CD4-positive, alpha-beta T cell treated with Interleukin-6 for 4 hours (primary cell): ENCODE measurements at regions not wholly inside any gene's neighbourhood (a gene's known extent, or its start where the extent isn't known, plus 50 kb on each side); places are given as distances from the start of the nearest gene placed in this dataset.

Experiments used
- DNase-seq: peaks from one replicate; pipeline ENCODE4 v3.0.0-alpha.2; 2020; ENCODE audit warnings: mixed read lengths

DNA sequence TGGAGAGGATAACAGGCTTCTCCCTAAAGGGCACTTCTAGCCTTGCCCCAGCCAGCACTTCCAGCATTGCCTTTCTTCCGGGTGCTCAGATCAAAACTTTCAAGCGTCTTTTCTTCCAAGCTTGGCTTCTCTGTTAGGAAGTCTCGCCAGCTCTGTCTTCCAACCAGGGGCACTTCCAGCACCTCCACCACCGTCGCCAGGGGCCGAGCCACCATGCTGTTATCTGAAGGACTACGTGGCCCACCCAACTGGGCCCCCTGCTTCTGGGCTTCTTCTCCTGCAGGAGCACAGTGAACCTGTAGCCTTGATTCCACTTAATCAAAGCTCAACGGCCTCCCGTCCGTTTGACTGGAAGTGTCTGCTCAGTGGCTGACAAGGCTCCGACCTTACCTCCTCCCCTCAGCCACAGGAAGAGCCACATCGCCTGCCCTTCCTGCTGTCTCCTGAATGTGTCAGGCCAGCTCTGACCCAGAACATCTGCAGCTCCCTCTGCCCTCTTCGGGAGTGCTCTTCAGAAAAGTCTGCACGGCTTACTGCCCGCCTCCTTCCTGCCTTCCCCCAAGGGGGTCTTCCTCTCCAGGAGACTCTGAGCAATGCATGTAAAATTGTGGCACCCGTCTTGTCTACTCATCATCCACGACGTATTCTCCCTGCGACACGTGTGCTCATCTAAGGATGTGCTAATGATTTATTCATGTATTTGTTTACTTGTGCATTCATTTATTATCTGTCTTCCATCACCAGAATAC lies 527.0 kb downstream of the CDH26 start:
- no peak for DNase-seq

DNA sequence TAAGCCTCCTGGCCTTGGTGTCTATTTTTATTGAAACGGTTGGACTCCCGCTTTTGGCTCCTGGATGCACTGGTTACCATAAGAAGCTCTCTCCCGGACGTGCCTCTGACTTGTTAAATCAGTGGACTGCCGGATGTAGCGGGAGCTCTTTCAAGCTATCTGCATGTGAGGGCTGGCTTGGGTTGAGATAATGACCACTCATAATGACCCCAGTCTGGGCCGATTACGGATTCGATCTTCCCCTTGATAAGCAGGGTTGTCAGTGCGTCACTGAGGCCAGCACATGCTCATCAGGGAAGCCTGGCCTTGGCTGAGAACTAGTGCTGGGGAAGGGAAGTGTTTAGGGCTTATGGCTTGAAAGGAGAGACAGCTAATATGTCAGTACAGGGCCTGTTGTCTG lies 528.1 kb downstream of the CDH26 start:
- no peak for DNase-seq

DNA sequence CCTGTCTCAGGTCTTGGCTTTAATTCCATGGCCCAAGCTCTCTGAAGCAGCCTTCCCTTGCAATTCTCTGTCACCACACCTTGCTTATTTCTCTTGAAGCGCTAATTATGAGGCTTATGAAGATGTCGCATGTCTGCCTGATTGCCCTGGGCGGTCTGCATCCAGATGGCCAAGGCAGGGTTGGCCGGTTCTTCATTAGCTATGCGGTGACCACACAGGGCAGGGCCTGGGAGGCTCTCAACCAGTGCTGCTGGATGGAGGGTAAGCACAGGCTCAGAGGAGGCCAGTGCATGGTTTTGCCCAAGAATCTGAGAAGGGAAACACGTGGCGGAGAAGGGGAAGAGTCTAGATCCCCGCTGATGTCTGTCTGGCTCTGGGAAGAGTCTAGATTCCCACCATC lies 528.7 kb downstream of the CDH26 start:
- no peak for DNase-seq

DNA sequence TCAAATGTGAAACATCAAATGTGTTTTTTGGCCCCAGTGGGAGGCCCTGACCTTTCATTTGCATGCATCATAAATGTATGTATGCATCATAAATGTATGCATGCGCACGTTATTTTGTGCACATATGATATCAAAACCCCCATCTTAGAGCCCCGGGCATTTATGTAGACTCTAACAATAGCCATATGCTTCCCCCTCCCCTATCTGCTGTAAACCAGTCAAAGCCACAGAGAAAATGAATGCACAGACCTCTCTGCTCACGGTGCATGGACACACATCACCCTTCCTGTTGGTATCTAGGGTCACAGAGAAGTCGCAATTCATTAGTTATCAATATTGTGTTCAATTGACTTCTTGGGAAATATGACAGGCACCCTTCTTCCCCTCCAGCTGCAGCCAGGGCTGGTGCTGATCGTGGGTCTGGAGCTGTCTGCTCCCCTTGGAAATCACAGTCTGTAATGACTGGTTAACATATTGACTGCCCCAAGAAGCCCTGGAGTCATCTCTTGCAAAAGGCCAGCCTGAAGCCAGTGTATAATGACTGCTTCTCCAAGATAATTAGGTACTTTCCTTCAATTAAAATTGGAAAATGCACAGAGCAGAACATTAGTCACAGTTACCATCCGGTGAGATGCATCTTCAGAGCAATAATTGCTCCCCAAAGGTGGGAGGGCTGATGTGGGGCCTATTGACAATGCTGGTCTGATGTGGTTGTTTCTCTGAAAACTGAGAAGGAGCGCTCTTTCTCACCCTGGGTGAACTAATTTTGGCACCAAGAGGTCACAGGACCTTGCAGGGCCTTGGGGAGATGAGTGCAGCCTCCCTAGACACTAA lies 532.2 kb downstream of the CDH26 start:
- DNase-seq = no peak

DNA sequence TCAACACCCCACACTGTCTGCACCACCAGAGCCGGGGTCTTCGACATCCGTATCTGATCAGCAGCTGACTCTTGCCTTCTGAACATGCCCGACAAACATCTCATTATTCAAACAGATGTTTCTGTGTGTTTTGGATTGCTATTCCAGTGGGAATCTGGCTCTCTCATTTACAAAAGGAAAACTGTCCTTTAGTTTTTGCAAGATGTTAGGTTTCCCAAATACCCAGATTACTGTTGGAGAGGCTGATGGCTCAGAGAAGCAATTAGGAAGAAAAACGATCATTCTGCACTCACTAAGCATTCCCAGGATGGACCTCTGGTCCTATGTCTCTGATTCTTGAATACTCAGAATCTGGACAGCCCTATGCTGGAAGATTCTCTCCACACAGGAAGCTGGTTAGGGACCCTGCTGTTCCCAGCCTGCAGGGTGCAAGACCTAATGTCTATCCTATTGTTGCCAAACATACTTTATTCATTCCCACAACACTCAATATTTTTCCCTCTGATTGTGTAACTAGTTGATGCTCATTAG lies 532.9 kb downstream of the CDH26 start:
- DNase-seq = no peak

DNA sequence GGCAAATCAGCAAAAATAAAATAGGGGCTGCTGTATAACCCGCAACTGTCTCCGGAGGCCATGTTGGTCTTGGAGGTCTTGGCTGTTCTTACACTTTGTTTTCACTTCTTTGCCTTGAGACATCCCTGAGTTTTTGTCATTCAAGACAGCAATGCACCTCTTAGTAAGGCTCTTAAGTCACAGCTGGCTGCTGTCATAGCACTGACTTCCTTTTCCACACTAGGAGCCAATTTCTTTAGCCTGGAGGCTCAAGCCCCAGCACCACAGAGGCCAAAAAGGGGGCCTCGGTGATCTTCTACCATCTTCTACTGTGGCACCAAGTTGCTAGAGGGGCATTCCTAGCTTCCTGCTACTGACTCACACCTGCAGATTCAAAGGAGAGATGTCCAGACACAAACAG lies 536.3 kb downstream of the CDH26 start:
- no peak for DNase-seq

DNA sequence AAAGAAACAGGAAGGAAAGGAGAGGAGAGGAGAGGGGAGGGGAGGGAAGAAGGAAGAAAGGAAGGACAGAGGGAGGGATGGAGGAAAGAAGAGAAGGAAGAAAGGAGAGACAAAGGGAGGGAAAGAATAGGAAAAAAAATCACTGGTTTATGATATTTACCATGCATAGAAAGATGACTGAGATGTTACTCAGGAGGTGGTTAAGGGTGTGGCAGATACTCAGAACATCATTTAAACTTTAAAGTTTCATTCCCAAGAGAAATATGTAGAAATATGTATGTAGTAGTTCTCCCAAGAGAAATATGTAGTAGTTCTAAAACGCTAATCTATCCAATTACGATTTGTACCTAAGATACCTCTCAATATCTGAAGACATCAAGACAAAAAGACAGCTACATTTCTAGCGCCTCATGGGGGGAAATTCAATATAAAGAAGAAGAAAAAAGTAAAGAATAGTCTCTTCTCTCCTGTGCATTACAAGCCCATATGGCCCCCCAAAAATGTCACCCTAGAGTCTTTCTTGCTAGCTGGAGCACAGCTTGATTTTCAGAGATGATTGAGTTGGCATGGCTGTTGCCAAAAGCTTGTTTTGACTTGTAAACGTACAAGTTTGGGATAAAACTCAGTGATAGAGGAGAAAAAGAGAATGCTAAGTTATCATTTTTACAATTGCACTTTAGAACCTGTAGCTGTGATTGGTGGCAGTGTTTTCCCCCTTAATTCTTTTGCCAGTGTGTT lies 539.2 kb downstream of the CDH26 start:
- DNase-seq = no peak

DNA sequence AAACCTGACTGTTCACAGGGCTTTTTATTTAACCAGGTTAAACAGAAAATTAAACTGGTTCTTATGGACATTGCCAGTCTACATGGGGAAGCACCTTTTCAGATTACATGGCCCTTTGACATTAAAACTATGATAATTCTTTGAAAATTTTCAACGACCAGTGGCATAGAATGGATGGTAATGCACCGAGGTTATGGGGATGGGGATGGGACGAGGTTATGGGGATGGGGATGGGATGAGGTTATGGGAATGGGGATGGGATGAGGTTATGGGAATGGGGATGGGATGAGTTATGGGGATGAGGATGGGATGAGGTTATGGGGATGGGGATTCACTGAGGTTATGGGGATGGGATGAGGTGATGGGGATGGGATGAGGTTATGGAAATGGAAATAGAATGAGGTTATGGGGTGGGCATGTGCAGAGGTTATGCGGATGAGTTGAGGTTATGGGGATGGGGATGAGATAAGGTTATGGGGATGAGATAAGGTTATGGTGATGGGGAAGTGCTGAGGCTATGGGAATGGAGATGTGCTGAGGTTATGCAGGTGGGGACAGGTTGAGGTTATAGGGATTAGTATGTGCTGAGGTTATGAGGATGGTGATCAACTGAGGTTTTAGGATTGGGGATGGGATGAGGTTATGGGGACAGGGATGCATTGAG lies 541.9 kb downstream of the CDH26 start:
- no peak for DNase-seq

DNA sequence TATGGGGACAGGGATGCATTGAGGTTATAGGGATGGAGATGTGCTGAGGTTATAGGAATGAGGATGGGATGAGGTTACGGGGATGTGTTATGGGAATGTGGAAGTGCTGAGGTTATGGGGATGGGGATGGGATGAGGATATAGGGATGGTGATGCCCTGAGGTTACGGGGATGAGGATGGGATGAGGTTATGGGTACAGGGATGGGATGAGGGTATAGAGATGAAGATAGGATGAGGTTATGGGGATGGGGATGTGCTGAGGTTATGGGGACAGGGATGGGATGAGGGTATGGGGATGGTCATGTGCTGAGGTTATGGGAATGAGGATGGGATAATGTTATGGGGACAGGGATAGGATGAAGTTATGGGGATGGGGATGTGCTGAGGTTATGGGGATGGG lies 542.8 kb downstream of the CDH26 start:
- DNase-seq = no peak

DNA sequence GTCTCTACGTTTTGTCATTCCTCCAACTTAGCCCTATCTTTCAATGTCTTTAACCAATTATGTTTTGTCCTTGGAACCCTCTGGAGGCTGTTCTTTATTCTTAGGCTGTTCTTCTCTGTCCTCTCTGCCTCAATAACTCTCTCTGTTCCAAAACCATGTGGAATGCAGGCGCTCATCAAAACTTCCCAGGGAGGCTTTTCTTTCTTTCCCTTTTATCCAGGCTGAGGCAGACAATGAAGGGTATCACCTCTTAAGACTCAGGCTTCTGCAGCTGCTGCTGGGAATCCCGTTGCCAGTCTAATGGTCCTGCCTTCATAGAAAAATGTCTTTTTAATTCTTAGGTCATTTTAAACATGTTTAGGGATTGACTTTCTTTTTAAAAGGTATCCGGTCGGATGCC lies 544.7 kb downstream of the CDH26 start:
- DNase-seq = no peak

DNA sequence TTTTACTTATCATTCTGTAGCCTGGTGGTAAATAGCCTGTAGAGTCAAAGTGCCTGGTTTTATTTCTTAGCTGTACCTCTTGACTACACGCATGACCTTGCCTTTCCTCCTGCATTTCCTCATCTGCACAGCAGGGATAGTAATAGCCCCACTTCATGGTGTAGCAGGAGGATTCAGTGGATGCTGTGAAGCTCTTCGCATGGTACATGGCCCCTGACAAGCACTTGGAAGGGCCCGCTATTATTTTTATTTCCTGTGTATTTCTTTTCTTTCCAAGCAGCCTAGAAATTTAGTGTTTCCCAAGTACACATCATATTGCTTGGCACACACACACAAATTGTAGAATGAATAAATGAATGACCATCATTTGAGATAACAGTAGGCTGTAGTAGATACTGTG lies 547.2 kb downstream of the CDH26 start:
- DNase-seq = no peak

DNA sequence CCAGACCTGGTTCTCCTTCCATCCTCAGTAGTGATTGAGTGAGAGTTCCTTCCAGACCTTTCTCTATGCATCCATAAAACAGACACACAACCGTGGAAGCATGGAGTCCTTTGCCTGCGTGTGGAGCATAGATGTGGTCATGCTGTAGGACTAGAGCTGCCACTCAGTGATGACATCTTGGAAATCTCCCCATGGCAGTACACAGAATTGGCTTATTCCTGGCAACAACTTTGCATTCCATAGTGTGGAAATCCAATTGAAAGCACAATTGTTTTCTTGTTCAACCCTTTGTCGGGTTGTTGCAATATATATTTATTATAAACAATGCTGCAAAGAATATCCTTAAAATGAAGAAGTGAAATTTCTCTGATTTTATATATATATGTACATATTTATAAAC lies 547.8 kb downstream of the CDH26 start:
- DNase-seq = no peak

DNA sequence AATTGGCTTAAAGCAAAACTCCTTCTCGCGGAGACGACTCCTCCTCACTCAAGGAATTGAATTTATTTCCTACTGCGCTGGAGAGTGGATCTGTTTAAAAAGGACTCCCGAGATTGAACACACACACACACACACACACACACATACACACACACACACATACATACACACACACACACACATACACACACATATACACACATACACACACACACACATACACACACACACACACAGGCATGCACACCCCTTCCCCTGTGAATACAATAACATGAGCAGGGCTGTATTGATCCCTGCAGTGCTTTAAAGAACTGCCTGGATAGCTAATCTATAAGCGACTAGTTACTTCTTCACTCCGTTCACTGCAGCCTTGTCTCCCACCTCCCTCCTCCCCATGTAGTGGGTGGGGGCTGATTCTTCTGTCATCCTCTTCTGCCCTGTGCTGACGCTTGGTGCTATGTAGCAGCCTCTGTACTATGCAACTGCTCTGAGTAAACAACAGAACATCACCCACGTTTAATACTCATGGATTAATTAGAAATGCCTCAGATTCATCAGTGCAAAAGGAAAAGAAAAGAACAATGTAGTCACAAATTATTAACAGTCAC lies 549.0 kb downstream of the CDH26 start:
- no peak for DNase-seq

DNA sequence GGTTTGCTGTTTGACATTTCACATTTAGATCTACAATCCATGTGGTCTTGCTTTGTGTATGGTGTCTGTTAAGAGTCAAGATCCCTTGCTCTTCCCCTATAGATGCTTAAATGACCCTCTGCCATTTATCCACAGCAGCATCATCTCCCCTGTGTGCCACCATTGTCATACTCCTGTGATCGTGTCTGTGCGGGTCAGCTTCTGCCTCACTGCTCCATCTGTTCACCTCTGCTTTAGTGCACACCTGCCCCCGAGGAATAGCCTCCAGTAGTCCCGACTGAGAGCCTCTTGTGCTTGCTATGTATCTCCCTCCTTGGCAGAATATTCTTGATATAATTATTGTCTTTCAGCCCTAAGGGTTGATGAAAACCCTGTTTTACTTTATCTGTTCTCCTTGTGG lies 551.2 kb downstream of the CDH26 start:
- DNase-seq = no peak

DNA sequence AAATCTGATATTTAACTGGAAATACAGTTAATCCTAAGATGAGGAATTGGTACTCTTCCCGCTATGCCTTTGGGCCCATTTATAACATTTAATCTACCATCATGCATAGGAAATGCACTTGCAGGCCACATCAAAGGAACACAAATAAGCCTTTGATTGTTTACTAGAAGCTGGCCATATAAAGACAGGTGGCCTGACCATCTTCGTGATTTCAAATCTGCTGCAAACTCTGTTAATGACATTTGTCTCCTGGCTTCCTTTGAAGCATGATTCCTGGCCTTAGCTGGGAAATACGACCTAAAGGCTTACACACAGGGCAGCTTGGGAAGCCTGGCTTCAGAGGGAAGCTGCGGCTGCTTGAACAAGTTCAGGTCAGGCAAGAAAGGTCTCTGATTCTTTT lies 552.1 kb downstream of the CDH26 start:
- no peak for DNase-seq

DNA sequence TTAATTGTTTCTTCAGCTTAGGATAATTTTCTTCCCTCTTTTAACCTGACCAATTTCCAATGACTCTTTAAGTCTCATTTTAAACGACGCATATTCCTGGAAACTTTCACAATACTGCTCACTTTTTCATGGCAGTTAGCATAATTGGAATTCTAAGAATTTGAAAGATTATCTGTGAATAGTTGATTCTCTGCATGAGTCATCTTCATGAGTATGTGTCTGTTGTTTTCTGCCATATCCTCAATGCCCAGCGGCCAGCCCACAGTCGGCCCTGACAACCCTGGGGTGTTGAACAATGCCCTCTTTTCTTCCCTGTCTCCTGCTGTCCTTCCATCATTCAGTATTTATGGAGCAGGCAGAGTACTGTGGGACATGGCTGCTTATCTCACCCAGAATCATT lies 554.2 kb downstream of the CDH26 start:
- DNase-seq = no peak

DNA sequence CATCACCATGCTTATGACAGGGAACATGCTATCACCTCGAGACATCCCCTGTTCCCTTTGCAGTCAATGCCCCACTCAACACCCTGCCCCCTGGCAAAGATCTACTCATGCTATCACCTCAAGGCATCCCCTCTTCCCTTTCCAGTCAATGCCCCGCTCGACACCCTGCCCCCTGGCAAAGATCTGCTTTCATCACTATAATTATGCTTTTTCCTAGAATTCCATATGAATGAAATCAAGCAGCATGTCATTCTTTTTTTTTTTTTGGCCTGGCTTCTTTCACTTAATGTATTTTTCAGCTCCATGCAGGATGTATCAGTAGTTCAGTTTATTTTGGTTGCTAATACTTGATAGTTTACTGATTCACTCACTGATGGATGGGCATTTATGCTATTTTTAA lies 554.9 kb downstream of the CDH26 start:
- no peak for DNase-seq

DNA sequence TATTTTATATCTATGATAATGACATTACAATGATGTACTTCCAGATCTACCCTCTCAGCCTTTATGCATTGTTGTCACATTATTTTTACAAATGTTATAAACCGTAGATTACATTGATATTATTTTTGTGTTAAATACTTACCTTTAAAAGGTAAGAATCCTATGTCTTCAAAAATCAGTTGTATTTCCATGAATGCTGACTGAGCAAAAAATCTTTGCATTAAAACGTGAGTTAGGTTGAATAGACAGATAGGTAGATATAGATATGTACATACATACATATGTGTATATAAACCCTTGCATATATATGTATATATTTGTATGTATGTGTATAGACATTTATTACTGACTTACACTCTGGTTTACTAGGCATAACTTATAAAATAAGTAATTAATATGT lies 558.2 kb downstream of the CDH26 start:
- DNase-seq = no peak

DNA sequence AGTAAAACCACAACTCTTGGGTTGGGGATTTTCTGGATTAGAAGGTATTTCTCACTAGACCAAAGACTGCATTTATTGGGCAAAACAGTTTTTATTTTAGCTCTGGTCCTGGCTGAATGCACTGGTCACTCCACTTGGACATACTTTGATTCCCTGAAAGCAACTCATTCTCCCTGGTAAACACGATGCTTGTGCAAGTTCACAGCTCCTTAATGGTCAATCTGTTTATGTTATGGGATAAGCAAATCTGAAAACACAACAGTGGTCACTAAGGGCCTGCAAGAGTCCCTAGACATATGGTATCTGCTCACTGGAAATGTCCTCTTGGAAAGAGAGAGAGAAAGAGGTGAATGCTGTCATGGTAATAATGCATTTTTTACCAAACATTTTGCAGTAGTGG lies 559.8 kb downstream of the CDH26 start:
- no peak for DNase-seq

DNA sequence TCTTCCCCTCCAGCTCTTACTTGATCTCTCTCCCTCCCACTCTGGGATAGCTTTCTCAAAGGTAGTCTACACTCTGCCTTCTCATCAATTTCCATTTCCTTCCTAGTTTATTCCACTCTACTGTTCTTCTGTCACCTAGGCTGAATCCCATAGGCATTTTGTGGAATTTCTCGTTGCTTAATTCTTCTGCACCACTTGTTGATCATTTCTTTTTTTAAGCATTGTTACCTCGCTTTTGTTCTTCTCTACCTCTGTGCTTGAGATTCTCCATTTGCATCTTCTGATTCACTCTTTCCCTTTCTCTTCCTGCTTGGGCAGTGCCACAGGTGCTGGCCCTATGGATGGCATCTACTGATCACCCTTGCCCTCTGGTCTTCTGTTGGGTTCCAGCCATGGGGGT lies 567.2 kb downstream of the CDH26 start:
- no peak for DNase-seq

DNA sequence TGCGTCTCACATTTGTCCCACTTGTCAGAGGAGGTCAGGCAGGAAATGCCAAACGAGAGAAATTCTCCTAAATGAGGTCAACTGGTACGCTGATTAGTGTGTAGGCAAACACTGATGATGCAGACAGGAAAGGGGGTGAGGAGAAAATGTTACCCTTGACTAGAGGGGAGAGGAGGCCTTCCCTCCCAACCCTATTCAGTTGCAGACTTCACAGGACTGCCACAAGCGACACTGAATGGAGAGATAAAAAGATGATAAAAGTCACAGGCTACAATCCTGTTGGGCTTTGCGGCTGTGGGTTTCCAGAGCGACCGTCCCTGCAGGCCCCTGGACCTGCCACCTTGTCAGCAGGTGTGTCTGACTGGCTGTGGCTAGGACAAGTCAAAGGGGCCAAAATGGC lies 569.4 kb downstream of the CDH26 start:
- no peak for DNase-seq

DNA sequence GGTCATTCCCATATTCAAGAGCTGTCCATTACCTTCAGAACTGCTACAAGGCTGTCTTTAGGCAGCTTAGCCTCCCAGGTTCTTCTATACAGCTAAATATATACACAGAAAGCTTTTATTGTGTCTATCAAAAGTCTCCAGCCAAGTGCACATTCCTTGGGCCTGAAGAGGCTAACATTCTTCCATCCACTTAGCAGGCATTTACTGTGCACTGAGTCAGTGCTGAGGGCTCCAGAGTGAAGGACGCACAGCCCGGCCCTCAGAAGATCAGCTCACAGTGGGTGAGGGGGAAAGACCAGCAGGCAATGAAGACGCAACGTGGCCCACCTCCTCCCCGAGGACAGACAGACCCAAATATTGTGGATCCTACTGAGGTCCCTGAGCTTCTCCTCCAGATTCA lies 569.9 kb downstream of the CDH26 start:
- no peak for DNase-seq

DNA sequence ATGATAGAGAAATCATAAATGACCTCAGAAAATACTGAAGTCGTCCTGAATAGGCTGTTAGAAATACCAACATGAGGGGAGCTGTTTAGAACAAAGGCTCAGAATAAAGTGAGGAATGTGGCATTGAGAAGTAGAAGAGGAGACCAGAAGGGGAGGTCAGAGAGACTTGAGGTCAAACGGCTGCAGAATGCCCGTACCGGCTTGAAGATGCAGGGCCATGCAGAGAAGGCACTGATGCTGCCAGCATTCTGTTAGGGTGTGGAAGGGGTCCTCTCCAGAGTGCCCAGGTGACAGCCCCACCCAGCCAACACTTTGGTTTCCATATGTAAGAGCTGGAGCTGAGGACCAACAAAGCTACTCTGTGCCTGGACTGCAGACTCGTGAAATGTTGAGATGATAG lies 570.9 kb downstream of the CDH26 start:
- no peak for DNase-seq
